ENCODE measurements at regions not wholly inside any gene's neighbourhood (a gene's known extent, or its start where the extent isn't known, plus 50 kb on each side); places are given as distances from the start of the nearest gene placed in this dataset.

DNA sequence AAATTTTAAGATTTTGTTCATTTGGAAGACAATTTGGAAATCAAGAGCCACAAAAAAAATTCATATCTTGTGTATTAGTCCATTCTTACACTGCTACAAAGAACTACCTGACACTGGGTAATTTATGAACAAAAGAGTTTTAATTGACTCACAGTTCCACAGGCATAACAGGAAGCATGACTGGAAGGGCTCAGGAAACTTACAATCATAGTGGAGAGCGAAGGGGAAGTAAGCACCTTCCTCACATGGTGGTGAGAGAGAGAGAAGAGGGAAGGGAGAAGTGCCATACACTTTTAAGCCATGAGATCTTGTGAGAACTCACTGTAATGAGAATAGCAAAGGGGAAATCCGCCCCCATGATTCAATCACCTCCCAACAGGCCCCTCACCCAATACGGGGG, 274.4 kb downstream of the KCNN2 start (continued):
- TF ChIP-seq, protein P1, sequence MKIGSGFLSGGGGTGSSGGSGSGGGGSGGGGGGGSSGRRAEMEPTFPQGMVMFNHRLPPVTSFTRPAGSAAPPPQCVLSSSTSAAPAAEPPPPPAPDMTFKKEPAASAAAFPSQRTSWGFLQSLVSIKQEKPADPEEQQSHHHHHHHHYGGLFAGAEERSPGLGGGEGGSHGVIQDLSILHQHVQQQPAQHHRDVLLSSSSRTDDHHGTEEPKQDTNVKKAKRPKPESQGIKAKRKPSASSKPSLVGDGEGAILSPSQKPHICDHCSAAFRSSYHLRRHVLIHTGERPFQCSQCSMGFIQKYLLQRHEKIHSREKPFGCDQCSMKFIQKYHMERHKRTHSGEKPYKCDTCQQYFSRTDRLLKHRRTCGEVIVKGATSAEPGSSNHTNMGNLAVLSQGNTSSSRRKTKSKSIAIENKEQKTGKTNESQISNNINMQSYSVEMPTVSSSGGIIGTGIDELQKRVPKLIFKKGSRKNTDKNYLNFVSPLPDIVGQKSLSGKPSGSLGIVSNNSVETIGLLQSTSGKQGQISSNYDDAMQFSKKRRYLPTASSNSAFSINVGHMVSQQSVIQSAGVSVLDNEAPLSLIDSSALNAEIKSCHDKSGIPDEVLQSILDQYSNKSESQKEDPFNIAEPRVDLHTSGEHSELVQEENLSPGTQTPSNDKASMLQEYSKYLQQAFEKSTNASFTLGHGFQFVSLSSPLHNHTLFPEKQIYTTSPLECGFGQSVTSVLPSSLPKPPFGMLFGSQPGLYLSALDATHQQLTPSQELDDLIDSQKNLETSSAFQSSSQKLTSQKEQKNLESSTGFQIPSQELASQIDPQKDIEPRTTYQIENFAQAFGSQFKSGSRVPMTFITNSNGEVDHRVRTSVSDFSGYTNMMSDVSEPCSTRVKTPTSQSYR (CRISPR knock-in tag; IDR thresholded peaks at IDR 0.05): no peak
- TF ChIP-seq KAT7 (CRISPR knock-in tag; IDR thresholded peaks at IDR 0.05; ENCODE audit: borderline replicate concordance) (no peak), FOXJ3 (CRISPR knock-in tag; IDR thresholded peaks at IDR 0.05; ENCODE audit: borderline replicate concordance) (no peak), JUN (CRISPR knock-in tag; IDR thresholded peaks at IDR 0.05) (no peak), FOXP1 (CRISPR knock-in tag; IDR thresholded peaks at IDR 0.05; ENCODE audit: borderline replicate concordance) (no peak), NFATC4 (CRISPR knock-in tag; IDR thresholded peaks at IDR 0.05) (no peak), JAZF1 (CRISPR knock-in tag; IDR thresholded peaks at IDR 0.05) (no peak), ZNF416 (CRISPR knock-in tag; IDR thresholded peaks at IDR 0.05) (no peak)
- TF ChIP-seq, protein P2, sequence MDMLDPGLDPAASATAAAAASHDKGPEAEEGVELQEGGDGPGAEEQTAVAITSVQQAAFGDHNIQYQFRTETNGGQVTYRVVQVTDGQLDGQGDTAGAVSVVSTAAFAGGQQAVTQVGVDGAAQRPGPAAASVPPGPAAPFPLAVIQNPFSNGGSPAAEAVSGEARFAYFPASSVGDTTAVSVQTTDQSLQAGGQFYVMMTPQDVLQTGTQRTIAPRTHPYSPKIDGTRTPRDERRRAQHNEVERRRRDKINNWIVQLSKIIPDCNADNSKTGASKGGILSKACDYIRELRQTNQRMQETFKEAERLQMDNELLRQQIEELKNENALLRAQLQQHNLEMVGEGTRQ (CRISPR knock-in tag; IDR thresholded peaks at IDR 0.05): no peak
- TF ChIP-seq, protein P3, sequence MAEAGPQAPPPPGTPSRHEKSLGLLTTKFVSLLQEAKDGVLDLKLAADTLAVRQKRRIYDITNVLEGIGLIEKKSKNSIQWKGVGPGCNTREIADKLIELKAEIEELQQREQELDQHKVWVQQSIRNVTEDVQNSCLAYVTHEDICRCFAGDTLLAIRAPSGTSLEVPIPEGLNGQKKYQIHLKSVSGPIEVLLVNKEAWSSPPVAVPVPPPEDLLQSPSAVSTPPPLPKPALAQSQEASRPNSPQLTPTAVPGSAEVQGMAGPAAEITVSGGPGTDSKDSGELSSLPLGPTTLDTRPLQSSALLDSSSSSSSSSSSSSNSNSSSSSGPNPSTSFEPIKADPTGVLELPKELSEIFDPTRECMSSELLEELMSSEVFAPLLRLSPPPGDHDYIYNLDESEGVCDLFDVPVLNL (CRISPR knock-in tag; IDR thresholded peaks at IDR 0.05; ENCODE audit: borderline replicate concordance, low read depth): no peak
- TF ChIP-seq, protein P4, sequence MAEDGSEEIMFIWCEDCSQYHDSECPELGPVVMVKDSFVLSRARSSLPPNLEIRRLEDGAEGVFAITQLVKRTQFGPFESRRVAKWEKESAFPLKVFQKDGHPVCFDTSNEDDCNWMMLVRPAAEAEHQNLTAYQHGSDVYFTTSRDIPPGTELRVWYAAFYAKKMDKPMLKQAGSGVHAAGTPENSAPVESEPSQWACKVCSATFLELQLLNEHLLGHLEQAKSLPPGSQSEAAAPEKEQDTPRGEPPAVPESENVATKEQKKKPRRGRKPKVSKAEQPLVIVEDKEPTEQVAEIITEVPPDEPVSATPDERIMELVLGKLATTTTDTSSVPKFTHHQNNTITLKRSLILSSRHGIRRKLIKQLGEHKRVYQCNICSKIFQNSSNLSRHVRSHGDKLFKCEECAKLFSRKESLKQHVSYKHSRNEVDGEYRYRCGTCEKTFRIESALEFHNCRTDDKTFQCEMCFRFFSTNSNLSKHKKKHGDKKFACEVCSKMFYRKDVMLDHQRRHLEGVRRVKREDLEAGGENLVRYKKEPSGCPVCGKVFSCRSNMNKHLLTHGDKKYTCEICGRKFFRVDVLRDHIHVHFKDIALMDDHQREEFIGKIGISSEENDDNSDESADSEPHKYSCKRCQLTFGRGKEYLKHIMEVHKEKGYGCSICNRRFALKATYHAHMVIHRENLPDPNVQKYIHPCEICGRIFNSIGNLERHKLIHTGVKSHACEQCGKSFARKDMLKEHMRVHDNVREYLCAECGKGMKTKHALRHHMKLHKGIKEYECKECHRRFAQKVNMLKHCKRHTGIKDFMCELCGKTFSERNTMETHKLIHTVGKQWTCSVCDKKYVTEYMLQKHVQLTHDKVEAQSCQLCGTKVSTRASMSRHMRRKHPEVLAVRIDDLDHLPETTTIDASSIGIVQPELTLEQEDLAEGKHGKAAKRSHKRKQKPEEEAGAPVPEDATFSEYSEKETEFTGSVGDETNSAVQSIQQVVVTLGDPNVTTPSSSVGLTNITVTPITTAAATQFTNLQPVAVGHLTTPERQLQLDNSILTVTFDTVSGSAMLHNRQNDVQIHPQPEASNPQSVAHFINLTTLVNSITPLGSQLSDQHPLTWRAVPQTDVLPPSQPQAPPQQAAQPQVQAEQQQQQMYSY (CRISPR knock-in tag; IDR thresholded peaks at IDR 0.05): no peak

DNA sequence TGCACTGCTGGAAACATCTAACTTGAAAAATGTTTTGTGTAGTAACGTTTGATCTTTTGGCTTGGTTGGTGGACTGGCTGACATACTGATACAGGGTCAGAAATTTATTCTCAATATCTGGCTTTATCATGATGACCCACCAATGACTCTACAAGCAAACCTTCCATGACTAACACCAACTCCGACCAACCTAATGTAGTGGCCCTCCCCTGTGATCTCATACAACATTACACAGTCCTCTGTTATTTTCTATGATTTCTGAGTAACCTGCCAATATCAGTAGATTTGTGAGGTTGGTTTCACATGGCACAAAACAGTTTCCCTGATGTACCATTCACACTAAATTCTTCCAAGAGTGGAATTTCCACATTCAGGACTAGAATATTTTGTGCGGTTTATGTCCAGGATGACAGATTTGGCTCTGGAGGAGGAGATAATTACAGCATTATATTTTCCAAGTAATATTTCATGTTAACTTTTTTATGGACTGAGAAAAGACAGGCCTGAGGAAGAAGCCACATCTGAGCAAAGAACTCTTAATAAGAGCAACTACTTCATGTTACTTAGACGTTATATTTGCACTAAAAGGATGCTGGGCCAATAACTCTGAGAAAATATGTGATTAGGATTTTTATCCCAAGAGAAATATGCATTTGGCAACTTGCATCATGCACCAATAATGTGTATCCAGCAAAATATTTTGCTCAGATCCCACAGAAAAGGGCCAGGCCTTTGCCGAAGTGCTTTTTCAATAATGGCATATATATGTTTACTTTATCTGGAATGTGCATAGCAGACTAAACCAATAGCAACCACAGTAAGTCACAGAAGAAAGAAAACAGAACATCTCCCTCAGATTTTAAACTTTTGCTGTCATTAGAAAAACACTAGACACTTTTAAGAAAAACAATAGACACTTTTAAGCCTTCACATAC, 273.4 kb downstream of the KCNN2 start:
- Mint-ChIP-seq H3K27ac (no peak overlapping the region), H3K4me1 (no peaks in the 10 kb centered on the region), H3K4me3 (no peak overlapping the region), H3K36me3 (no peaks in the 10 kb centered on the region; the same call in 1 of the 2 replicates), H3K9me3 (no peaks in the 10 kb centered on the region; the same call in 1 of the 2 replicates), H3K27me3 (ENCODE audit: low read depth) (no peaks in the 10 kb centered on the region)
- CTCF ChIA-PET: no interaction called here
- TF ChIP-seq PRRX2 (CRISPR knock-in tag; IDR thresholded peaks at IDR 0.05): no peak
- TF ChIP-seq EMX1 (CRISPR knock-in tag; IDR thresholded peaks at IDR 0.05): no peak
- TF ChIP-seq ZNF263 (CRISPR knock-in tag; IDR thresholded peaks at IDR 0.05; ENCODE audit: low read depth): no peak
- TF ChIP-seq, protein P5, sequence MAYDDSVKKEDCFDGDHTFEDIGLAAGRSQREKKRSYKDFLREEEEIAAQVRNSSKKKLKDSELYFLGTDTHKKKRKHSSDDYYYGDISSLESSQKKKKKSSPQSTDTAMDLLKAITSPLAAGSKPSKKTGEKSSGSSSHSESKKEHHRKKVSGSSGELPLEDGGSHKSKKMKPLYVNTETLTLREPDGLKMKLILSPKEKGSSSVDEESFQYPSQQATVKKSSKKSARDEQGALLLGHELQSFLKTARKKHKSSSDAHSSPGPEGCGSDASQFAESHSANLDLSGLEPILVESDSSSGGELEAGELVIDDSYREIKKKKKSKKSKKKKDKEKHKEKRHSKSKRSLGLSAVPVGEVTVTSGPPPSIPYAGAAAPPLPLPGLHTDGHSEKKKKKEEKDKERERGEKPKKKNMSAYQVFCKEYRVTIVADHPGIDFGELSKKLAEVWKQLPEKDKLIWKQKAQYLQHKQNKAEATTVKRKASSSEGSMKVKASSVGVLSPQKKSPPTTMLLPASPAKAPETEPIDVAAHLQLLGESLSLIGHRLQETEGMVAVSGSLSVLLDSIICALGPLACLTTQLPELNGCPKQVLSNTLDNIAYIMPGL (CRISPR knock-in tag; IDR thresholded peaks at IDR 0.05): no peak
- DNase-seq (ENCODE audit: low spot score) (no peak), ATAC-seq (no peak)
- POLR2A ChIA-PET: no interaction called here
